BLaER1 (cell line): ENCODE measurements at regions not wholly inside any gene's neighbourhood (a gene's known extent, or its start where the extent isn't known, plus 50 kb on each side); places are given as distances from the start of the nearest gene placed in this dataset.
A peak's percentile ranks its signal among the peaks of the same experiment; 100 is the strongest.
"Not testable (repeated sequence)": the region's sequence is repeated elsewhere in the genome, so short reads cannot be mapped to it uniquely, and the experiment has no call there.

Experiments
- H3K27ac ChIP-seq: shearing (Covaris generic); formaldehyde crosslinking; 2 replicates; pipeline ENCODE4 v1.8.1; 2022
- H3K27me3 ChIP-seq: shearing (Covaris generic); formaldehyde crosslinking; 2 replicates; pipeline ENCODE4 v1.8.1; 2022
- H3K36me3 ChIP-seq: shearing (Covaris generic); formaldehyde crosslinking; 2 replicates; pipeline ENCODE4 v1.8.1; 2022
- H3K4me1 ChIP-seq: shearing (Covaris generic); formaldehyde crosslinking; 2 replicates; pipeline ENCODE4 v1.8.1; 2022
- H3K4me2 ChIP-seq: shearing (Covaris generic); formaldehyde crosslinking; 2 replicates; pipeline ENCODE4 v1.8.1; 2022
- H3K4me3 ChIP-seq: shearing (Covaris generic); formaldehyde crosslinking; 2 replicates; pipeline ENCODE4 v1.8.1; 2022
- H3K9ac ChIP-seq: shearing (Covaris generic); formaldehyde crosslinking; 2 replicates; pipeline ENCODE4 v1.8.1; 2022
- H3K9me3 ChIP-seq: shearing (Covaris generic); formaldehyde crosslinking; 2 replicates; pipeline ENCODE4 v1.8.1; 2022
- H4K20me1 ChIP-seq: shearing (Covaris generic); formaldehyde crosslinking; 2 replicates; pipeline ENCODE4 v1.8.1; 2022
- Cebpa-rat ChIP-seq: shearing (Covaris generic); IDR thresholded peaks from 2 replicates; pipeline ENCODE4 v1.8.1; 2022

DNA sequence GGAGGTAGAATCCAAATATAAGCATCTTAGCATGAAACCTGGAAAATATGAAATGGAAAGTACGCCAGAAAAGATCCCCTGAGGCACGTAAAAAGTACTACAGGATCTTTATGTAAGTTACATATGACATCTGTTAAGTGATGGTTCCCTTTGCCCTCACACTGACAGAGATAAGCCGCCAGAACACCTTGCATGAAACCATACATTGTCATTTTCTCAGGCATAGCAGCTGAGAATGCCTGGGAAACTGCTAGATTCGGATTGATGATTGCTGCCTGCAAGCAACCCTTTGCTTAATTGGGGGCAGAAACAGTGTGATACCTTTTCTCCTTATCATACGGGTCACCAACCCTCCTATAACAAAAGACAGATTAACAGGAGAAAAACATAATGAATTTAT, 826.6 kb upstream of the LRRN3 start:
- no peaks in the 10 kb centered on the region for H4K20me1 ChIP-seq
- no peaks in the 10 kb centered on the region for H3K36me3 ChIP-seq
- H3K9ac ChIP-seq, result no peak overlapping the region
- no peak for TF ChIP-seq Cebpa-rat
- no peaks in the 10 kb centered on the region for H3K4me1 ChIP-seq
- no peaks in the 10 kb centered on the region for H3K27me3 ChIP-seq
- no peak overlapping the region for H3K27ac ChIP-seq
- no peak overlapping the region for H3K4me2 ChIP-seq
- no peak overlapping the region for H3K4me3 ChIP-seq
- no peaks in the 10 kb centered on the region for H3K9me3 ChIP-seq

DNA sequence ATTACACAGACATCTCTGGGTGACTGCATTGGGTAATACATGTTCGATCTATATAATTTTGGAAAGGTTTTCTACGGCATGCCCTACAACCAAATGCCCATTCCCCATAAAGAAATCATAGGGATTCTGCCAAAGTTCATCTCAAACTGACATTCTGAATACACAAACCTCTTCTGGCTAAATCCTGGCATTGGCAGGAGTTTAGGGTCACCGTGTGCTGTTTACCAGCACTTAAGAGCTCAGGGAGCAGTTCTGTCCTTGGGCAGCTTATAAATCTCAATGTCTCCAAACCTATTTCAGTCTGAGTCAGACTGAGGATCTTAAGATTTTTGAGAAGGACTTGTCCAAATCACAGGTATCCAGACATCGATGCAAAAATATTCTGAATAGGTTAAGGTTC, 809.6 kb upstream of the LRRN3 start:
- Histone ChIP-seq H3K9me3 (no peaks in the 10 kb centered on the region), H3K27me3 (no peaks in the 10 kb centered on the region), H3K4me1 (no peaks in the 10 kb centered on the region), H3K4me3 (no peak overlapping the region), H3K36me3 (no peaks in the 10 kb centered on the region), H3K9ac (no peak overlapping the region), H3K4me2 (no peak overlapping the region), H4K20me1 (no peaks in the 10 kb centered on the region), H3K27ac (no peak overlapping the region)
- TF ChIP-seq Cebpa-rat, result no peak

DNA sequence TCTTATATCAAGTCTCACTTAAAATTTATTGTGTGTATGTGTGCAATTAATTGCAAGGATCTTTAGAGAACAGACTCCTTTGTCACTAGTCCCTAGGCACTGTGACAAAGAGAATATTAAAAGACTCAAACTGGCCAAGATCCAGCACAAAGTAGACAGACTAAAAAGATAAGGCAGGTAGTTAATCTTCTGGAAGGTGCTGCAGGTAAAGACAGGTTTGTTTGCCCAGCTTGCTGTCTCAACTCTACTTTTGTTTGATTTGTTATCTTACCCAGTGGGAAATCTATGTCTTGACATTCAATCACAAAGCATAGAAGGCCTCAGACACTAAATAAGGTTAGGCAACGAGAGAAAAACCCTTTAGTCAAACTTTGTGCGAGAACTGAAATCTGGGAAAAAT, 807.9 kb upstream of the LRRN3 start:
- no peak overlapping the region for H3K9ac ChIP-seq
- H4K20me1 ChIP-seq, result no peaks in the 10 kb centered on the region
- no peak overlapping the region for H3K27ac ChIP-seq
- no peak overlapping the region for H3K4me3 ChIP-seq
- no peaks in the 10 kb centered on the region for H3K9me3 ChIP-seq
- no peaks in the 10 kb centered on the region for H3K4me1 ChIP-seq
- no peak for TF ChIP-seq Cebpa-rat
- H3K36me3 ChIP-seq, result no peaks in the 10 kb centered on the region
- H3K27me3 ChIP-seq, result no peaks in the 10 kb centered on the region
- H3K4me2 ChIP-seq, result no peak overlapping the region

DNA sequence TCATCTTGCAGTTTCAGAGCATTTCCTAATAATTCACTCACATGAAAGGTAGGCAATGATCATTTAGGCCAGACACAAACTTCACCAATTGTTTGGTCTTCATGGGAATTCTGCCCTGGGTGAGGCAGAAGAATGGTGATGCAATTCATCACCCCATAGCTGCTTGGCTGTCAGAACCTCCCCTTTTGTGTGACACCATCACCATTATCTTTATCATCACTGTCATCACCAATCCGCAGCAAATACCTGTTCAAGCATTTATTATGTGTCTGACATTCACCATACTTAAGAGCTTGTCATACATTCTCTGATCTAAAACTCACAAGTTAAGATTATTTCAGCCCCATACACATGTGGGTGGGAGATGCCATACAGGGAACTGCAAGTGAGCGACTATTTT, 799.5 kb upstream of the LRRN3 start:
- no peak for TF ChIP-seq Cebpa-rat
- H3K27ac ChIP-seq, result no peak overlapping the region
- no peaks in the 10 kb centered on the region for H3K27me3 ChIP-seq
- H3K36me3 ChIP-seq, result no peaks in the 10 kb centered on the region
- H3K9ac ChIP-seq, result no peak overlapping the region
- H3K9me3 ChIP-seq, result no peaks in the 10 kb centered on the region
- H3K4me2 ChIP-seq, result no peak overlapping the region
- no peaks in the 10 kb centered on the region for H3K4me1 ChIP-seq
- no peaks in the 10 kb centered on the region for H4K20me1 ChIP-seq
- H3K4me3 ChIP-seq, result no peak overlapping the region

DNA sequence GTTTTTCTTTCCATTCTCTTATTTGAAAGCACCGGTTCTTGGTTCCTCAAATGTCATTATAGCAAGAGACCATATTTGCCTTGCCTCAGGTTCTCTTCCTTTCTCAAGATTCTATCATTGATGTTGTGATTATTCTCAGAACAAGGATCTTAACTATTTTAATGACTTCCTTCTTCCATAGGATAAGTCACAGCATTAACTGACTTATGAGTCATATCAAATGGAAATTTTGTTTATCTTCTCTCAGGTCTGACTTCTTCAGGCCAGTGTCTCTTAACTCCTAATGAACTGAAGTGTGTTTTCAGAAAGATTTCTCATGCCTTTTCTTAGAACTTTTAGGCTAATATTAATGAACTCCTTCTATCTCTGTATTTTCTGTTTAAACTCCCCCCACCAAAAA, 794.6 kb upstream of the LRRN3 start:
- Histone ChIP-seq H3K9ac (no peak overlapping the region), H3K4me1 (no peaks in the 10 kb centered on the region), H4K20me1 (no peaks in the 10 kb centered on the region), H3K9me3 (no peaks in the 10 kb centered on the region), H3K4me2 (no peak overlapping the region), H3K27ac (no peak overlapping the region), H3K36me3 (no peaks in the 10 kb centered on the region), H3K27me3 (no peaks in the 10 kb centered on the region), H3K4me3 (no peak overlapping the region)
- no peak for TF ChIP-seq Cebpa-rat

DNA sequence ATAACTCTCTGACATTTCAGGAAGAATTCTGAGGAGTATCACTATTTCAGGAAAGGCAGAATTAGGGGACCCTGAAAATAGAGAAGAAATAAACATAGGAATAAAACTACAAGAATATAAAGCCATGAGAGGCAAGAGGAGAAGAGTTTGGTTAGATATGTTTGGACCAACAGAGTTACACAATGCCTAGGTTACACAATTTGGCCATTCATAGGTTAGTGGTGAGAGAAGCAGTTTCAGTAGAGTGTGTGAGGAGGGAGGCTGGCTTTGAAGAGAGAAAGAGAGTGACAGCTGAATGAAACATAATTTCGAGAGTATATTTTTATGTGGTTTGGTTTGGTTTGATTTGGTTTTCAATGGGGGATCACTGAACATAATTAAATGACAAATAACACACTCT, 783.2 kb upstream of the LRRN3 start:
- Histone ChIP-seq H3K27ac (no peak overlapping the region), H3K9me3 (peaks cover 10% of the 10 kb centered on the region), H3K27me3 (no peaks in the 10 kb centered on the region)

DNA sequence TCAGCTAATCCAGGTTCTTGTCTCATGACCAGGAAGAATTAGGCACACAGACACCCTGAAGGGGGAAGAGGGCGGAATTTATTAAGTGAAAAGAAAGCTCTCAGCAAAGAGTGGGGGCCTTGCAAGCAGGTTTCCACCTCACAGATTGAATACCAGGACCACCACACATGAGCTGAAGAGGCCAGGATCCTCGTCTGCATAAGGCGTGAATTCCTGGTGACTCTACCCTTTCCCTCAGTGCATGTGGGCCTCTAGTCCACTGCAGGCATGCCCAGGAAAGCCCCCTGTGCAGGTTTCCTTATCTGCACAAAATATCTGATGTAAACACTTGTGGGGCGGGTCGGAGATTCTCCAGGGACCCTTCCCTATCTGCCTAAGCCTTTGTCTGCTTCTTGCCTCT, 782.1 kb upstream of the LRRN3 start:
- H3K4me1 ChIP-seq, result no peaks in the 10 kb centered on the region
- TF ChIP-seq Cebpa-rat, result no peak
- no peak overlapping the region for H3K4me3 ChIP-seq
- H4K20me1 ChIP-seq, result no peaks in the 10 kb centered on the region
- no peak overlapping the region for H3K27ac ChIP-seq
- no peak overlapping the region for H3K4me2 ChIP-seq
- no peak overlapping the region for H3K9ac ChIP-seq
- no peaks in the 10 kb centered on the region for H3K36me3 ChIP-seq
- H3K9me3 ChIP-seq, result peaks cover 10% of the 10 kb centered on the region
- no peaks in the 10 kb centered on the region for H3K27me3 ChIP-seq

More for the DNA sequence above, 783.2 kb upstream of the LRRN3 start:
- H3K4me3 ChIP-seq, result no peak overlapping the region
- H3K36me3 ChIP-seq, result no peaks in the 10 kb centered on the region
- H4K20me1 ChIP-seq, result no peaks in the 10 kb centered on the region
- no peak overlapping the region for H3K4me2 ChIP-seq
- no peak for TF ChIP-seq Cebpa-rat
- H3K4me1 ChIP-seq, result no peaks in the 10 kb centered on the region
- no peak overlapping the region for H3K9ac ChIP-seq

DNA sequence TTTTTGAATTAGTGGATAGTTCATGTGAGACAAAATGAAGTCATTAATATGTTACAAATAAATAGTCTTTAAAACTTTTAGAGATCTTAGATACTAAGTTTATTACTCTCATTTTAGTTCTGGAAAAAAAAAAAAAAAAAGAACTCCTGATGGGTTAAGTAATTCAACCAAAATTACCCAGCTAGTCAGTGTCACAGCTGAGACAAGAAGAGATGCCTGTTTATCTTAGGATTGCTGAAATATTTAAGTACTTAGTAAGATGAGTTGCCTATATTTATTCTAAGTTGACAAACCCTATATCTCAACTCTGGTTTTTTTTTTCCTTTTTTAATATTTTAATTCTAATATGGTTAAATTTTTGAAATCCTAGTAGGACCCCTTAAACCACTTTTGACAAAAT, 781.0 kb upstream of the LRRN3 start:
- TF ChIP-seq Cebpa-rat, result no peak
- Histone ChIP-seq H4K20me1 (no peaks in the 10 kb centered on the region), H3K4me2 (no peak overlapping the region), H3K27ac (no peak overlapping the region), H3K36me3 (no peaks in the 10 kb centered on the region), H3K27me3 (no peaks in the 10 kb centered on the region), H3K4me3 (no peak overlapping the region), H3K9me3 (peaks cover 10% of the 10 kb centered on the region), H3K4me1 (no peaks in the 10 kb centered on the region), H3K9ac (no peak overlapping the region)

DNA sequence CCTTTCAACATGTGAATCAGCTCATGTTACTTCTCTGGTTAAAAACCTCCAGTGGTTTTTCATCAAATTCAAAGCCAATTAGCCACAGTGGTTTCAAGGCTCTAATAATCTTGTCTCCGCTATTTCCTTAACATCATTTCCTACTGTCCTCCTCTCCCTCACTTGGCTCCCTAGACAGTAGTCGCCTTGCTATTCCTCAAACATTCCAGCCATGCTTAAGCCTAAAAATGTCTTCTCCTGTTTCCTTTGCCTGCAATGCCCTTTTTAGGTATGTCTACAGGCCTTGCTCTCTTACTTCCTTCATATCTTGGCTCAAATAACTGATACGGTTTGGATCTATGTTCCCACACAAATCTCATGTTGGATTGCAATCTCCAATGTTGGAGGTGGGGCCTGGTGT, 779.4 kb upstream of the LRRN3 start:
- no peak overlapping the region for H3K27ac ChIP-seq

DNA sequence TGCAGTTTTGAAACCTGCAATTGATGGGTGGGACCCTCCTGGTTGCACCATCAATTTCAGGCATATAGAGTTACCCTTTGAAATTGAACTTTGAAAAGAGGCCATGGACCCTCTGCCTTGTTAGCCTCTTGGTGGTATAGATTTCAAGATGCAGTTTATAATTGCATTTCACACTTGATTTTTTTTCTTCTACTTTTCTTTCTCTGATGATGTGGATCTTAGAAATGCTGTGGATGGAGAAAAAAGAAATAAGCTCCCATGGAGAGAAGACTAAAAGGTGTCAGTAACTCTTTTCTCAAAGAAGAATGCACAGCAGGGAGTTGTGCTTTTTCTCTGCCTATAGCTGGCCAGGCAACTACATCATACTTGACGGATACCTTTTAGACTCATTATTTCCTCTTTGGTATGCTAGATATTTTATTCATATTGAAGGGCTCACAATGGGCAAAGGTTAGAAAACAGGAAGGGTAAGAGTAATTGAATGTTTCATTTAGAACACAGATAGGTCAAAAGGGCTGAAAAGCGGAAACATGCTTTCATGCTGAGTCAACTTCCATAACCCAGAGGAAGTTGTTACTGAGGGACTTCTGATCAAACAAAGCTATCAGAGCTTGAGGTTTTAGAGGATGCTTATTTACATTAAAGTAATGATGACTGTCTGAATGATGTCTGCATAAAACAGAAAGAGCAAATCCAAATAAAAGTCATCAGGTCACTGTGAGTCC, 773.2 kb upstream of the LRRN3 start:
- Histone ChIP-seq H3K4me3 (no peak overlapping the region), H3K9ac (no peak overlapping the region), H3K4me1 (peaks cover 9% of the 10 kb centered on the region), H4K20me1 (no peaks in the 10 kb centered on the region), H3K4me2 (peak overlapping the region; percentile 23; the same call in 1 of the 2 replicates), H3K36me3 (no peaks in the 10 kb centered on the region), H3K9me3 (peaks cover 33% of the 10 kb centered on the region), H3K27ac (no peak overlapping the region), H3K27me3 (no peaks in the 10 kb centered on the region)
- no peak for TF ChIP-seq Cebpa-rat

More for the DNA sequence above, 779.4 kb upstream of the LRRN3 start:
- H4K20me1 ChIP-seq, result no peaks in the 10 kb centered on the region
- H3K4me2 ChIP-seq, result no peak overlapping the region
- H3K9ac ChIP-seq, result no peak overlapping the region
- H3K4me3 ChIP-seq, result no peak overlapping the region
- no peaks in the 10 kb centered on the region for H3K27me3 ChIP-seq
- H3K36me3 ChIP-seq, result no peaks in the 10 kb centered on the region
- no peaks in the 10 kb centered on the region for H3K4me1 ChIP-seq
- H3K9me3 ChIP-seq, result peaks cover 16% of the 10 kb centered on the region
- TF ChIP-seq Cebpa-rat, result no peak

DNA sequence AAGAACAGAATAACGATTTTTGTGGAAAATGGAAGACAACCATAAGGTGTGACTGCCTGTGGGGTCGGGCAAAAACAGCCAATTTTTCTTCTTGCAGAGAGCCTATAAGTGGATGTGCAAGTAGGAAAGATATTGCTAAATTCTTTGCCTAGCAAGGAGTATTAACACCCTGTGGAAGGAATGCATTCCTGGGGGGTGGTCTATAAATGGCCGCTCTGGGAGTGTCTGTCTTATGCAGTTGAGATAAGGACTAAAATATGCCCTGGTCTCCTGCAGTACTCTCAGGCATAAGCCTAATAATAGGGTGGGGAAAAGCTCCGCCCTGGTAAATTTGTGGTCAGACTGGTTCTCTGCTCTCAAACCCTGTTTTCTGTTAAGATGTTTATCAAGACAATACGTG, 770.6 kb upstream of the LRRN3 start:
- H3K36me3 ChIP-seq, H3K27me3 ChIP-seq, H3K27ac ChIP-seq, H4K20me1 ChIP-seq, H3K4me3 ChIP-seq, H3K4me1 ChIP-seq, H3K4me2 ChIP-seq, H3K9ac ChIP-seq: not testable (repeated sequence)
- peaks cover 33% of the 10 kb centered on the region for H3K9me3 ChIP-seq
